IMR-90 (cell line): ENCODE measurements at regions not wholly inside any gene's neighbourhood (a gene's known extent, or its start where the extent isn't known, plus 50 kb on each side); places are given as distances from the start of the nearest gene placed in this dataset.

Experiments
- ATAC-seq: fragments of 200-7000 bp; cut with Tn5 transposase; 2 replicates; pipeline ENCODE4 v1.9.1; 2020; ENCODE audit warnings: low read depth, mild to moderate bottlenecking, moderate library complexity
- BruUV-seq: library from RNA; stranded (reverse); fragments of 400-500 nt; replicated peaks from 2 replicates; lab custom pipeline; 2021; lab: Mats Ljungman, UMichigan
- CTCF ChIA-PET: fragments of 300-600 bp; formaldehyde crosslinking; extraction: SDS; loops from one replicate; lab custom pipeline; 2021; ENCODE audit warnings: antibody characterized with exemption; lab: Yijun Ruan, JAX
- POLR2A ChIA-PET: fragments of 300-600 bp; sonication (Branson Sonifier 250); formaldehyde crosslinking; loops from one replicate; lab custom pipeline; 2022; ENCODE audit warnings: antibody characterized with exemption; ENCODE audit not compliant: unreplicated experiment; lab: Charles Lee
- DNase-seq: peaks from one replicate; pipeline ENCODE4 v3.0.0; 2013
- H2AFZ ChIP-seq: replicated peaks from 2 replicates; pipeline ENCODE3; 2013; ENCODE audit warnings: low read length, mild to moderate bottlenecking; ENCODE audit not compliant: poor library complexity
- H2AK5ac ChIP-seq: 2 replicates; pipeline ENCODE4 v1.6.1; 2013; ENCODE audit warnings: low read depth, low read length, inconsistent platforms
- H2AK9ac ChIP-seq: replicated peaks from 2 replicates; pipeline ENCODE3; 2013; ENCODE audit warnings: mild to moderate bottlenecking, low read depth, low read length, moderate library complexity; ENCODE audit not compliant: poor library complexity
- H2BK120ac ChIP-seq: 2 replicates; pipeline ENCODE4 v1.6.1; 2013; ENCODE audit warnings: low read depth, low read length, inconsistent platforms
- H2BK15ac ChIP-seq: 3 replicates; pipeline ENCODE4 v1.6.1; 2013; ENCODE audit warnings: low read depth, low read length, inconsistent platforms
- H2BK20ac ChIP-seq: 2 replicates; pipeline ENCODE4 v1.6.1; 2013; ENCODE audit warnings: low read depth, mild to moderate bottlenecking, inconsistent platforms, low read length, moderate library complexity
- H2BK5ac ChIP-seq: 2 replicates; pipeline ENCODE4 v1.6.1; 2013; ENCODE audit warnings: mild to moderate bottlenecking, low read depth, low read length, inconsistent platforms; ENCODE audit not compliant: poor library complexity, severe bottlenecking
- H3K14ac ChIP-seq: replicated peaks from 2 replicates; pipeline ENCODE4 v1.6.1; 2013; ENCODE audit warnings: low read depth, low read length, inconsistent platforms
- H3K18ac ChIP-seq: 2 replicates; pipeline ENCODE4 v1.6.1; 2013; ENCODE audit warnings: low read depth, low read length, control low read depth
- H3K23ac ChIP-seq: 2 replicates; pipeline ENCODE4 v1.6.1; 2013; ENCODE audit warnings: low read depth, low read length, inconsistent platforms
- H3K27ac ChIP-seq: 2 replicates; pipeline ENCODE4 v1.5.1; 2013; ENCODE audit warnings: mild to moderate bottlenecking, control low read depth, low read length; ENCODE audit not compliant: insufficient read depth
- H3K27me3 ChIP-seq: 2 replicates; pipeline ENCODE4 v1.6.1; 2013; ENCODE audit warnings: low read length; ENCODE audit not compliant: control insufficient read depth, insufficient read depth
- H3K36me3 ChIP-seq: 2 replicates; pipeline ENCODE4 v1.6.1; 2013; ENCODE audit warnings: low read length, mixed read lengths; ENCODE audit not compliant: control insufficient read depth, insufficient read depth
- H3K4ac ChIP-seq: 2 replicates; pipeline ENCODE4 v1.6.1; 2013; ENCODE audit warnings: low read depth, low read length, inconsistent platforms
- H3K4me1 ChIP-seq: 2 replicates; pipeline ENCODE4 v1.6.1; 2013; ENCODE audit warnings: low read length, mixed read lengths; ENCODE audit not compliant: control insufficient read depth, insufficient read depth
- H3K4me2 ChIP-seq: 2 replicates; pipeline ENCODE4 v1.6.1; 2013; ENCODE audit warnings: low read depth, mild to moderate bottlenecking, control low read depth, low read length, moderate library complexity
- H3K4me3 ChIP-seq: 2 replicates; pipeline ENCODE4 v1.5.1; 2013; ENCODE audit warnings: low read depth, mild to moderate bottlenecking, control low read depth, low read length, moderate library complexity; ENCODE audit not compliant: insufficient read depth
- H3K56ac ChIP-seq: 2 replicates; pipeline ENCODE4 v1.6.1; 2013; ENCODE audit warnings: low read length, inconsistent platforms; ENCODE audit not compliant: insufficient read depth; ENCODE audit errors: extremely low read depth
- H3K79me1 ChIP-seq, 2 experiments: 2 replicates each; pipeline ENCODE4 v1.6.1; 2013; ENCODE audit warnings: low read length in 2 of 2, inconsistent platforms in 1 of 2, low read depth in 1 of 2
- H3K9ac ChIP-seq: 2 replicates; pipeline ENCODE4 v1.6.1; 2013; ENCODE audit warnings: low read depth, low read length, control low read depth
- H3K9me1 ChIP-seq: 2 replicates; pipeline ENCODE4 v1.6.1; 2013; ENCODE audit warnings: low read length, inconsistent platforms; ENCODE audit not compliant: insufficient read depth
- H3K9me3 ChIP-seq: 2 replicates; pipeline ENCODE4 v1.6.1; 2013; ENCODE audit warnings: low read length; ENCODE audit not compliant: control insufficient read depth, insufficient read depth
- H4K20me1 ChIP-seq: 2 replicates; pipeline ENCODE4 v1.6.1; 2013; ENCODE audit warnings: low read length, inconsistent platforms; ENCODE audit not compliant: insufficient read depth
- H4K5ac ChIP-seq: 2 replicates; pipeline ENCODE4 v1.6.1; 2013; ENCODE audit warnings: mild to moderate bottlenecking, low read depth, low read length, control low read depth
- H4K8ac ChIP-seq, 2 experiments: 2 replicates each; pipeline ENCODE4 v1.6.1; 2013; ENCODE audit warnings: low read depth in 2 of 2, low read length in 2 of 2, control low read depth in 1 of 2, inconsistent platforms in 1 of 2
- H4K91ac ChIP-seq: 2 replicates; pipeline ENCODE4 v1.6.1; 2013; ENCODE audit warnings: low read depth, low read length, inconsistent platforms; ENCODE audit not compliant: insufficient read depth
- BHLHE40 ChIP-seq: fragments of 150-350 bp; IDR thresholded peaks from 2 replicates; pipeline ENCODE4 v1.6.1; 2016; ENCODE audit warnings: mild to moderate bottlenecking, low read depth, low read length
- CEBPB ChIP-seq: IDR thresholded peaks from 2 replicates; pipeline ENCODE4 v1.6.1; 2012; ENCODE audit warnings: low read depth, low read length, improper control_type of control experiment
- CHD1 ChIP-seq: IDR thresholded peaks from 2 replicates; pipeline ENCODE4 v1.6.1; 2012; ENCODE audit warnings: low read depth, low read length, improper control_type of control experiment
- FOS ChIP-seq: fragments of 150-350 bp; IDR thresholded peaks from 2 replicates; pipeline ENCODE4 v1.6.1; 2016; ENCODE audit warnings: low read depth, low read length
- MAZ ChIP-seq: IDR thresholded peaks from 2 replicates; pipeline ENCODE4 v1.6.1; 2012; ENCODE audit warnings: low read depth, mild to moderate bottlenecking, low read length, improper control_type of control experiment, moderate library complexity, borderline replicate concordance
- MXI1 ChIP-seq: IDR thresholded peaks from 2 replicates; pipeline ENCODE4 v1.6.1; 2012; ENCODE audit warnings: low read depth, mild to moderate bottlenecking, low read length, moderate library complexity, borderline replicate concordance
- POLR2A ChIP-seq: IDR thresholded peaks from 2 replicates; pipeline ENCODE4 v1.6.1; 2012; ENCODE audit warnings: mild to moderate bottlenecking, low read depth, low read length
- RAD21 ChIP-seq: IDR thresholded peaks from 2 replicates; pipeline ENCODE4 v1.6.1; 2012; ENCODE audit warnings: low read length, improper control_type of control experiment
- RCOR1 ChIP-seq: IDR thresholded peaks from 2 replicates; pipeline ENCODE4 v1.6.1; 2012; ENCODE audit warnings: mild to moderate bottlenecking, low read length, improper control_type of control experiment; ENCODE audit not compliant: insufficient replicate concordance
- RFX5 ChIP-seq: IDR thresholded peaks from 2 replicates; pipeline ENCODE4 v1.8.0; 2012; ENCODE audit warnings: low read depth, mild to moderate bottlenecking, low read length, moderate library complexity
- SMC3 ChIP-seq: fragments of 150-350 bp; IDR thresholded peaks from 2 replicates; pipeline ENCODE4 v1.6.1; 2016; ENCODE audit warnings: low read depth, mild to moderate bottlenecking, antibody characterized with exemption, low read length, moderate library complexity
- WGBS, 2 experiments: methylation state at CpG; one replicate each; pipeline versions ENCODE4 v1.1.5 to v1.1.7; 2013; ENCODE audit warnings: missing lambda C conversion rate in 2 of 2; ENCODE audit not compliant: insufficient read length in 1 of 2; ENCODE audit errors: extremely low coverage in 2 of 2; 5-methylcytosine and 5-hydroxymethylcytosine counted together
- dilution Hi-C: fragments of 300-500 bp; cut with HindIII; formaldehyde crosslinking; loops from one replicate; pipeline ENCODE4 v1.14.3; 2018; ENCODE audit warnings: low sequenced_read_pairs; ENCODE audit not compliant: unreplicated experiment
- in situ Hi-C: fragments of 300-500 bp; cut with MboI; formaldehyde crosslinking; loops from 3 replicates; pipeline ENCODE4 v1.14.3; 2019; ENCODE audit warnings: low sequenced_read_pairs, inconsistent platforms, mixed read lengths
- intact Hi-C: fragments of 100-400 bp; cut with micrococcal nuclease; formaldehyde crosslinking; loops from 2 replicates; pipeline ENCODE4 v1.10.0; 2022
- TF ChIP-seq, protein P1 (sequence below): conservative IDR thresholded peaks from 2 replicates; pipeline ENCODE4 v1.5.1; 2012; ENCODE audit warnings: mild to moderate bottlenecking, low read depth, low read length, improper control_type of control experiment

DNA sequence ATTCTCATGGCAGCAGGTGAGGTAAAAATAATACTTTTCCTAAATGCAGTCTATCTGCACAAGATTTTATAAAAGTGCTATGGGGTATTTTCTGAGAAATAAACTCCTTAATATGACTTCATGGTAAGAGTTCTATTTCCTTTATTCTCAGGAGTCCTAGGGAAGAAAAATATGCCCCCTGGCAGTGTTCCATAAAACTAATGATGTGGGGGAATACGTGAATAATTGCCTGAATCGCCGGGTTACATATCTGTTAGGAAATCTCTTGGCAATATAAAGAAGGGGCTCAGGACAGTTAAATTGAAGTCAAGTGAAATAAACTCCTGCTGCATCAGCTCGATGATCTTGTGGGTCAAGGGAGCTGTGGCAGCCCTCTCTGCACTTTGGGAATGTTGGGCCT is 229.7 kb downstream of the MAFB start:
- Histone ChIP-seq H3K27me3 (no peaks in the 10 kb centered on the region), H2BK5ac (no peak overlapping the region), H4K8ac (no peak overlapping the region), H3K56ac (no peak overlapping the region), H2AK9ac (no peak overlapping the region), H3K18ac (no peak overlapping the region), H2BK15ac (no peak overlapping the region), H4K20me1 (no peaks in the 10 kb centered on the region), H4K5ac (no peak overlapping the region), H2AK5ac (no peak overlapping the region), H4K91ac (no peak overlapping the region), H2BK20ac (no peak overlapping the region), H3K14ac (no peak overlapping the region), H3K9ac (no peak overlapping the region), H3K9me3 (no peaks in the 10 kb centered on the region), H3K4ac (no peak overlapping the region), H3K4me1 (no peaks in the 10 kb centered on the region), H3K79me1 (no peaks in the 10 kb centered on the region), H3K4me3 (no peak overlapping the region), H2AFZ (no peak overlapping the region), H2BK120ac (no peak overlapping the region), H3K36me3 (no peaks in the 10 kb centered on the region), H3K27ac (no peak overlapping the region), H3K9me1 (no peaks in the 10 kb centered on the region), H3K23ac (no peak overlapping the region), H3K4me2 (no peak overlapping the region)
- TF ChIP-seq, protein P1, sequence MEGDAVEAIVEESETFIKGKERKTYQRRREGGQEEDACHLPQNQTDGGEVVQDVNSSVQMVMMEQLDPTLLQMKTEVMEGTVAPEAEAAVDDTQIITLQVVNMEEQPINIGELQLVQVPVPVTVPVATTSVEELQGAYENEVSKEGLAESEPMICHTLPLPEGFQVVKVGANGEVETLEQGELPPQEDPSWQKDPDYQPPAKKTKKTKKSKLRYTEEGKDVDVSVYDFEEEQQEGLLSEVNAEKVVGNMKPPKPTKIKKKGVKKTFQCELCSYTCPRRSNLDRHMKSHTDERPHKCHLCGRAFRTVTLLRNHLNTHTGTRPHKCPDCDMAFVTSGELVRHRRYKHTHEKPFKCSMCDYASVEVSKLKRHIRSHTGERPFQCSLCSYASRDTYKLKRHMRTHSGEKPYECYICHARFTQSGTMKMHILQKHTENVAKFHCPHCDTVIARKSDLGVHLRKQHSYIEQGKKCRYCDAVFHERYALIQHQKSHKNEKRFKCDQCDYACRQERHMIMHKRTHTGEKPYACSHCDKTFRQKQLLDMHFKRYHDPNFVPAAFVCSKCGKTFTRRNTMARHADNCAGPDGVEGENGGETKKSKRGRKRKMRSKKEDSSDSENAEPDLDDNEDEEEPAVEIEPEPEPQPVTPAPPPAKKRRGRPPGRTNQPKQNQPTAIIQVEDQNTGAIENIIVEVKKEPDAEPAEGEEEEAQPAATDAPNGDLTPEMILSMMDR = no peak
- no peak for TF ChIP-seq RFX5
- TF ChIP-seq CHD1 = no peak
- no peak for TF ChIP-seq MAZ
- TF ChIP-seq MXI1 = no peak
- no peak for TF ChIP-seq RAD21
- TF ChIP-seq POLR2A = no peak
- TF ChIP-seq FOS = no peak
- TF ChIP-seq BHLHE40 = no peak
- no peak for TF ChIP-seq RCOR1
- TF ChIP-seq SMC3 = no peak
- no peak for TF ChIP-seq CEBPB
- dilution Hi-C loops = no loop called here
- ChIA-PET POLR2A (no interaction called here), CTCF (no interaction called here)
- in situ Hi-C loops = no loop called here
- BruUV-seq = no TSS peak
- intact Hi-C loops = no loop called here
- no peak for ATAC-seq
- 0% methylated on average over 3 of the region's 4 CpGs; no CpG with 5 or more reads in 1 of the 2 experiments for WGBS, 2 experiments
- DNase-seq = no peak
